ENCODE measurements at regions not wholly inside any gene's neighbourhood (a gene's known extent, or its start where the extent isn't known, plus 50 kb on each side); places are given as distances from the start of the nearest gene placed in this dataset.

- H3K79me2 ChIP-seq (ENCODE audit: low read depth), result no peaks in the 10 kb centered on the region
- H3K9ac ChIP-seq, result no peak overlapping the region
- no peaks in the 10 kb centered on the region for H3K27me3 ChIP-seq
- Mint-ChIP-seq H3K27me3 (ENCODE audit: insufficient read depth, low read depth) (peaks cover 2% of the 10 kb centered on the region), H3K9me3 (peaks cover 2% of the 10 kb centered on the region), H3K36me3 (no peaks in the 10 kb centered on the region), H3K27ac (no peak overlapping the region), H3K4me3 (no peak overlapping the region), H3K4me1 (peaks cover 10% of the 10 kb centered on the region)
- no peaks in the 10 kb centered on the region for H3K36me3 ChIP-seq
- H3K4me3 ChIP-seq, result no peak overlapping the region
- no peaks in the 10 kb centered on the region for H4K20me1 ChIP-seq (ENCODE audit: low read depth)
- H3F3A ChIP-seq (ENCODE audit: low read depth), result no peaks in the 10 kb centered on the region
- H3K4me2 ChIP-seq, result no peak overlapping the region
- DNase-seq (ENCODE audit: low spot score), result no peak
- no peaks in the 10 kb centered on the region for H3K9me3 ChIP-seq (ENCODE audit: low read depth)
- TF ChIP-seq EZH2 (IDR thresholded peaks at IDR 0.05) (no peak), EZH2phosphoT487 (IDR thresholded peaks at IDR 0.05) (no peak)
- H2AFZ ChIP-seq (replicated peaks), result no peak overlapping the region
- H3K4me1 ChIP-seq, result no peaks in the 10 kb centered on the region
- no peak overlapping the region for H3K27ac ChIP-seq
Observed at GRCh38 chr12:87603727-87604126, 425.5 kb downstream of the C12orf50 start.

- Histone ChIP-seq H3K27ac (no peak overlapping the region), H3K4me2 (no peak overlapping the region), H3K9ac (no peak overlapping the region), H4K20me1 (ENCODE audit: low read depth) (no peaks in the 10 kb centered on the region), H2AFZ (replicated peaks) (no peak overlapping the region), H3K36me3 (no peaks in the 10 kb centered on the region), H3K4me3 (no peak overlapping the region), H3K4me1 (no peaks in the 10 kb centered on the region), H3K27me3 (no peaks in the 10 kb centered on the region), H3F3A (ENCODE audit: low read depth) (no peaks in the 10 kb centered on the region), H3K9me3 (ENCODE audit: low read depth) (no peaks in the 10 kb centered on the region), H3K79me2 (ENCODE audit: low read depth) (no peaks in the 10 kb centered on the region)
- TF ChIP-seq EZH2phosphoT487 (IDR thresholded peaks at IDR 0.05), result no peak
- TF ChIP-seq CTCF (IDR thresholded peaks at IDR 0.05), result no peak
- TF ChIP-seq EZH2 (IDR thresholded peaks at IDR 0.05), result no peak
- H3K4me1 Mint-ChIP-seq, result peaks cover 10% of the 10 kb centered on the region
- no peak for DNase-seq (ENCODE audit: low spot score)
- peaks cover 2% of the 10 kb centered on the region for H3K9me3 Mint-ChIP-seq
- no peaks in the 10 kb centered on the region for H3K36me3 Mint-ChIP-seq
- no peak overlapping the region for H3K4me3 Mint-ChIP-seq
- peaks cover 2% of the 10 kb centered on the region for H3K27me3 Mint-ChIP-seq (ENCODE audit: insufficient read depth, low read depth)
- no peak overlapping the region for H3K27ac Mint-ChIP-seq
Observed at GRCh38 chr12:87599459-87599858, 429.7 kb downstream of the C12orf50 start.

GRCh38 chr12:87597114-87597513 is 432.1 kb downstream of the C12orf50 start:
- Histone ChIP-seq H3K9me3 (ENCODE audit: low read depth) (no peaks in the 10 kb centered on the region), H2AFZ (replicated peaks) (no peak overlapping the region), H3K27ac (no peak overlapping the region), H4K20me1 (ENCODE audit: low read depth) (no peaks in the 10 kb centered on the region), H3K4me2 (no peak overlapping the region), H3K4me1 (no peaks in the 10 kb centered on the region), H3K4me3 (no peak overlapping the region), H3K9ac (no peak overlapping the region), H3F3A (ENCODE audit: low read depth) (no peaks in the 10 kb centered on the region), H3K36me3 (no peaks in the 10 kb centered on the region), H3K27me3 (no peaks in the 10 kb centered on the region), H3K79me2 (ENCODE audit: low read depth) (no peaks in the 10 kb centered on the region)
- Mint-ChIP-seq H3K36me3 (no peaks in the 10 kb centered on the region), H3K27ac (no peak overlapping the region), H3K9me3 (no peaks in the 10 kb centered on the region), H3K4me3 (no peak overlapping the region), H3K4me1 (peaks cover 5% of the 10 kb centered on the region), H3K27me3 (ENCODE audit: insufficient read depth, low read depth) (no peaks in the 10 kb centered on the region)
- DNase-seq (ENCODE audit: low spot score), result no peak
- no peak for TF ChIP-seq EZH2 (IDR thresholded peaks at IDR 0.05)
- no peak for TF ChIP-seq EZH2phosphoT487 (IDR thresholded peaks at IDR 0.05)
- no peak for TF ChIP-seq CTCF (IDR thresholded peaks at IDR 0.05)

GRCh38 chr12:87596636-87597035 is 432.6 kb downstream of the C12orf50 start:
- TF ChIP-seq EZH2 (IDR thresholded peaks at IDR 0.05) (no peak), CTCF (IDR thresholded peaks at IDR 0.05) (no peak), EZH2phosphoT487 (IDR thresholded peaks at IDR 0.05) (no peak)
- Mint-ChIP-seq H3K9me3 (peaks cover under 1% of the 10 kb centered on the region), H3K4me1 (peaks cover 5% of the 10 kb centered on the region), H3K4me3 (no peak overlapping the region), H3K36me3 (no peaks in the 10 kb centered on the region), H3K27me3 (ENCODE audit: insufficient read depth, low read depth) (no peaks in the 10 kb centered on the region), H3K27ac (no peak overlapping the region)
- Histone ChIP-seq H3K4me2 (no peak overlapping the region), H3K79me2 (ENCODE audit: low read depth) (no peaks in the 10 kb centered on the region), H4K20me1 (ENCODE audit: low read depth) (no peaks in the 10 kb centered on the region), H3F3A (ENCODE audit: low read depth) (no peaks in the 10 kb centered on the region), H3K9ac (no peak overlapping the region), H3K27ac (no peak overlapping the region), H2AFZ (replicated peaks) (no peak overlapping the region), H3K27me3 (no peaks in the 10 kb centered on the region), H3K4me1 (no peaks in the 10 kb centered on the region), H3K36me3 (no peaks in the 10 kb centered on the region), H3K9me3 (ENCODE audit: low read depth) (no peaks in the 10 kb centered on the region), H3K4me3 (no peak overlapping the region)
- DNase-seq (ENCODE audit: low spot score), result no peak
